AG09309 (cell line): ENCODE measurements at regions not wholly inside any gene's neighbourhood (a gene's known extent, or its start where the extent isn't known, plus 50 kb on each side); places are given as distances from the start of the nearest gene placed in this dataset.

Experiments used
- DNase-seq: peaks from one replicate; pipeline ENCODE4 v3.0.0-alpha.2; 2010; ENCODE audit warnings: low read depth
- H3K4me3 ChIP-seq: 2 replicates; pipeline ENCODE4 v1.5.1; 2011; ENCODE audit warnings: mild to moderate bottlenecking, low read depth, low read length, moderate library complexity; ENCODE audit not compliant: control insufficient read depth
- CTCF ChIP-seq: IDR thresholded peaks from 2 replicates; pipeline ENCODE4 v1.5.1; 2011; ENCODE audit warnings: mild to moderate bottlenecking, low read depth, low read length, inconsistent platforms; ENCODE audit not compliant: insufficient read depth, control insufficient read depth; ENCODE audit errors: missing control alignments

GRCh38 chr9:96085491-96086143, 210.1 kb downstream of the ERCC6L2 start:
- no peak for TF ChIP-seq CTCF
- DNase-seq, result no peak
- H3K4me3 ChIP-seq, result no peak overlapping the region

GRCh38 chr9:96084331-96084734, 208.8 kb downstream of the ERCC6L2 start:
- DNase-seq, result no peak
- H3K4me3 ChIP-seq, result no peak overlapping the region
- TF ChIP-seq CTCF, result no peak

- DNase-seq, result no peak
- H3K4me3 ChIP-seq, result no peak overlapping the region
- TF ChIP-seq CTCF, result no peak
Measured at GRCh38 chr9:96082516-96083232, 207.2 kb downstream of the ERCC6L2 start.

- TF ChIP-seq CTCF, result no peak
- DNase-seq, result no peak
- H3K4me3 ChIP-seq, result no peak overlapping the region
Measured at GRCh38 chr9:96080364-96080763, 204.9 kb downstream of the ERCC6L2 start.

- H3K4me3 ChIP-seq, result no peak overlapping the region
- no peak for DNase-seq
- TF ChIP-seq CTCF, result no peak
Measured at GRCh38 chr9:96079779-96080178, 204.3 kb downstream of the ERCC6L2 start.

GRCh38 chr9:96078897-96079490, 203.5 kb downstream of the ERCC6L2 start:
- no peak for DNase-seq
- no peak overlapping the region for H3K4me3 ChIP-seq
- TF ChIP-seq CTCF, result no peak
